Mononuclear cell (primary cell): ENCODE measurements at regions not wholly inside any gene's neighbourhood (a gene's known extent, or its start where the extent isn't known, plus 50 kb on each side); places are given as distances from the start of the nearest gene placed in this dataset.
"Not testable (repeated sequence)": the region's sequence is repeated elsewhere in the genome, so short reads cannot be mapped to it uniquely, and the experiment has no call there.

Experiments
- H3K27me3 ChIP-seq: 2 replicates; pipeline ENCODE4 v1.6.0; 2011; ENCODE audit warnings: low read length, control low read depth; ENCODE audit not compliant: insufficient read depth
- H3K4me1 ChIP-seq: 2 replicates; pipeline ENCODE4 v1.5.1; 2011; ENCODE audit warnings: mild to moderate bottlenecking, low read length, control low read depth; ENCODE audit not compliant: insufficient read depth
- H3K4me3 ChIP-seq: 2 replicates; pipeline ENCODE4 v1.5.1; 2011; ENCODE audit warnings: mild to moderate bottlenecking, low read length, moderate library complexity
- H3K9me3 ChIP-seq: 2 replicates; pipeline ENCODE4 v1.5.1; 2011; ENCODE audit warnings: low read depth, mild to moderate bottlenecking, control low read depth, low read length

GRCh38 chr16:47866423-47866822 is 289.4 kb downstream of the ABCC12 start:
- Histone ChIP-seq H3K4me3 (no peak overlapping the region), H3K9me3 (peaks cover 4% of the 10 kb centered on the region), H3K4me1 (no peaks in the 10 kb centered on the region), H3K27me3 (no peaks in the 10 kb centered on the region)

GRCh38 chr16:47865337-47865855 is 290.4 kb downstream of the ABCC12 start:
- Histone ChIP-seq H3K9me3 (peaks cover 4% of the 10 kb centered on the region), H3K4me1 (no peaks in the 10 kb centered on the region), H3K4me3 (no peak overlapping the region), H3K27me3 (no peaks in the 10 kb centered on the region)

GRCh38 chr16:47864262-47864661 is 291.5 kb downstream of the ABCC12 start:
- H3K27me3 ChIP-seq, H3K4me1 ChIP-seq, H3K9me3 ChIP-seq, H3K4me3 ChIP-seq: not testable (repeated sequence)

- no peak overlapping the region for H3K4me3 ChIP-seq
- H3K4me1 ChIP-seq: no peaks in the 10 kb centered on the region
- no peaks in the 10 kb centered on the region for H3K27me3 ChIP-seq
These were observed 293.8 kb downstream of the ABCC12 start for GRCh38 chr16:47861999-47862398.

GRCh38 chr16:47858333-47858982 is 297.3 kb downstream of the ABCC12 start:
- H3K4me1 ChIP-seq: no peaks in the 10 kb centered on the region
- H3K4me3 ChIP-seq: no peak overlapping the region

More at GRCh38 chr16:47861999-47862398, 293.8 kb downstream of the ABCC12 start:
- no peaks in the 10 kb centered on the region for H3K9me3 ChIP-seq

GRCh38 chr16:47855431-47855830 is 300.4 kb downstream of the ABCC12 start:
- no peaks in the 10 kb centered on the region for H3K9me3 ChIP-seq
- no peaks in the 10 kb centered on the region for H3K4me1 ChIP-seq
- no peak overlapping the region for H3K4me3 ChIP-seq
- no peaks in the 10 kb centered on the region for H3K27me3 ChIP-seq

More at GRCh38 chr16:47858333-47858982, 297.3 kb downstream of the ABCC12 start:
- H3K9me3 ChIP-seq: no peaks in the 10 kb centered on the region
- H3K27me3 ChIP-seq: no peaks in the 10 kb centered on the region

GRCh38 chr16:47854737-47855136 is 301.1 kb downstream of the ABCC12 start:
- H3K27me3 ChIP-seq: no peaks in the 10 kb centered on the region
- H3K9me3 ChIP-seq: no peaks in the 10 kb centered on the region
- no peak overlapping the region for H3K4me3 ChIP-seq
- no peaks in the 10 kb centered on the region for H3K4me1 ChIP-seq

GRCh38 chr16:47852991-47853390 is 302.8 kb downstream of the ABCC12 start:
- no peaks in the 10 kb centered on the region for H3K4me1 ChIP-seq
- H3K27me3 ChIP-seq: no peaks in the 10 kb centered on the region
- no peaks in the 10 kb centered on the region for H3K9me3 ChIP-seq
- H3K4me3 ChIP-seq: no peak overlapping the region

- no peak overlapping the region for H3K4me3 ChIP-seq
These were observed 304.6 kb downstream of the ABCC12 start for GRCh38 chr16:47851146-47851545.

GRCh38 chr16:47849736-47850135 is 306.1 kb downstream of the ABCC12 start:
- Histone ChIP-seq H3K4me1 (no peaks in the 10 kb centered on the region), H3K9me3 (no peaks in the 10 kb centered on the region), H3K4me3 (no peak overlapping the region), H3K27me3 (no peaks in the 10 kb centered on the region)

More at GRCh38 chr16:47851146-47851545, 304.6 kb downstream of the ABCC12 start:
- Histone ChIP-seq H3K4me1 (no peaks in the 10 kb centered on the region), H3K9me3 (no peaks in the 10 kb centered on the region), H3K27me3 (no peaks in the 10 kb centered on the region)

- Histone ChIP-seq H3K4me1 (no peaks in the 10 kb centered on the region), H3K9me3 (no peaks in the 10 kb centered on the region), H3K4me3 (no peak overlapping the region), H3K27me3 (no peaks in the 10 kb centered on the region)
These were observed 307.2 kb downstream of the ABCC12 start for GRCh38 chr16:47848421-47849109.

GRCh38 chr16:47847220-47847970 is 308.4 kb downstream of the ABCC12 start:
- no peaks in the 10 kb centered on the region for H3K9me3 ChIP-seq
- H3K4me3 ChIP-seq: no peak overlapping the region
- no peaks in the 10 kb centered on the region for H3K4me1 ChIP-seq

GRCh38 chr16:47834485-47835024 is 321.2 kb downstream of the ABCC12 start:
- no peaks in the 10 kb centered on the region for H3K27me3 ChIP-seq
- no peaks in the 10 kb centered on the region for H3K4me1 ChIP-seq
- no peak overlapping the region for H3K4me3 ChIP-seq
- H3K9me3 ChIP-seq: peaks cover 12% of the 10 kb centered on the region

More at GRCh38 chr16:47847220-47847970, 308.4 kb downstream of the ABCC12 start:
- H3K27me3 ChIP-seq: no peaks in the 10 kb centered on the region

- Histone ChIP-seq H3K9me3 (peaks cover 12% of the 10 kb centered on the region), H3K4me3 (no peak overlapping the region), H3K4me1 (no peaks in the 10 kb centered on the region), H3K27me3 (no peaks in the 10 kb centered on the region)
These were observed 322.0 kb downstream of the ABCC12 start for GRCh38 chr16:47833771-47834170.
